ENCODE measurements at regions not wholly inside any gene's neighbourhood (a gene's known extent, or its start where the extent isn't known, plus 50 kb on each side); places are given as distances from the start of the nearest gene placed in this dataset.

DNA sequence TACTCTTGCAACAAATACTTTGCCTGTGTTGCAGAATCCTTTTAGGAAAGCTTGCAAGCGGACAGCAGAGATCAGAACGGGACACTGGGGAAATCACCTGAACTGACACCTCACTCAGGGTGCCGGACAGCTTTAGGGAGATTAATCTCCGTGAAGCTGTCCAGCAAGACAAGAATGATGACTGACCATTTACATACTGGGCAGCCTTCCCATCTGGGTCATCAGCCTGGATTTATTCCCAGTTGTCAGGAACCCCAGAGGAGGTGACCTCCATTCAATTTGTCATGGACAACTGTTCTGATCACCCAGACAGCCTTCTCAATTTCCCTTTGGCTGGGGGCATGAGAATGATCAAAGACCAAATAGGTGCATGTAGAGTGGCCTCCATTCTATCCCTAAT lies 93.0 kb upstream of the EGFL6 start:
- TF ChIP-seq, protein P1, sequence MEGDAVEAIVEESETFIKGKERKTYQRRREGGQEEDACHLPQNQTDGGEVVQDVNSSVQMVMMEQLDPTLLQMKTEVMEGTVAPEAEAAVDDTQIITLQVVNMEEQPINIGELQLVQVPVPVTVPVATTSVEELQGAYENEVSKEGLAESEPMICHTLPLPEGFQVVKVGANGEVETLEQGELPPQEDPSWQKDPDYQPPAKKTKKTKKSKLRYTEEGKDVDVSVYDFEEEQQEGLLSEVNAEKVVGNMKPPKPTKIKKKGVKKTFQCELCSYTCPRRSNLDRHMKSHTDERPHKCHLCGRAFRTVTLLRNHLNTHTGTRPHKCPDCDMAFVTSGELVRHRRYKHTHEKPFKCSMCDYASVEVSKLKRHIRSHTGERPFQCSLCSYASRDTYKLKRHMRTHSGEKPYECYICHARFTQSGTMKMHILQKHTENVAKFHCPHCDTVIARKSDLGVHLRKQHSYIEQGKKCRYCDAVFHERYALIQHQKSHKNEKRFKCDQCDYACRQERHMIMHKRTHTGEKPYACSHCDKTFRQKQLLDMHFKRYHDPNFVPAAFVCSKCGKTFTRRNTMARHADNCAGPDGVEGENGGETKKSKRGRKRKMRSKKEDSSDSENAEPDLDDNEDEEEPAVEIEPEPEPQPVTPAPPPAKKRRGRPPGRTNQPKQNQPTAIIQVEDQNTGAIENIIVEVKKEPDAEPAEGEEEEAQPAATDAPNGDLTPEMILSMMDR (conservative IDR thresholded peaks at IDR 0.05): no peak
- H3K27ac ChIP-seq: no peak overlapping the region

DNA sequence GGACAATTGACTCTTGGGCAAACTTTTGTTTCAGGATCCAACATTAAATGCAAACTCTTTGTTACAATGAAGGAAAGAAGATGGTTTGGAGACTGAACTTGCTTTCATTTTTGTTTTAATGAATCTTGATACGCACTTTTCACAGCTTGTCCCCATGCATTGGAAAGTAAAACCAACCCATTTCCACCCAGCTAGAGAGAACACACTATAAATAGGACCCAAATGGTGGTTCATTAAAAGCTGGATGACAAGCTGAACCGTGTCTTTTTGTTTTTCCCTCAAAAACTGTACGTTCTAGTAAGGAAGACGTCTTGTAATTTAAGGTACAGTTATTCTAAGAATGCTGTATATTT lies 95.3 kb upstream of the EGFL6 start:
- TF ChIP-seq, protein P1 (conservative IDR thresholded peaks at IDR 0.05): no peak
- no peak overlapping the region for H3K27ac ChIP-seq

DNA sequence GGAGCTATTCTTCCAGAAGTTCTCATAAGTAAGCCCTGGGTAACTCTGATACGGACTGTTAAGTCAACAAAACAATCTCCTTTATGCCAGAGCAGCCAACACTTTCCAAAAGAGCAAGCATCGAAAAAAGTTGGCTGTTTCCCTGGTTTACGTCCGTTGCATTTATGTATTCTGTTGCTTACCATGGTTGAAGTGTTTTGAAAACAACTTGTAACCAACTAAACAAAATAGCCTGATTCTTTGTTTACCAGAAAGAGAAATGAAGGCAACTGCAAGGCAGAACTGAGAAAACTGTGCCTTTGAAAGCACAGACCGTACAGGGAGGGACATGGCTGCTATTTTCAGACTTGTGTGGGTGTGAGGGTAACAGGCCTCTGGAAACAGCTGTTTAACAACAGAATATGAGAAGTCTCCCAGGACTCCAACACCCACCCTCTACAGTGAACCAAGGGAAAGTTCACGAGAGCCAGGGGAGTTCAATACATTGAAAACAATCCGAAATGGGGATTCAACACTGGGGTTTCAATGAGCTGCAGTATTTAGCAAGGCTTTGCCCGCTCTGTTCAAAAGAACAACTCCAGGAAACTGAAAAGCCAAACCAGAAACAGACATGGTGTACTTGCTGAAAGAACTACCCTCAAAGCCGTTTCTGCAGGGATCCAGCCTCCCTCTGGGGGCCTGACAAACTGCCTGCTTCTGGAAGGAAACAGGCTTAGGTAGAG lies 95.8 kb upstream of the EGFL6 start:
- no peak overlapping the region for H3K27ac ChIP-seq
- TF ChIP-seq, protein P1 (conservative IDR thresholded peaks at IDR 0.05): no peak

DNA sequence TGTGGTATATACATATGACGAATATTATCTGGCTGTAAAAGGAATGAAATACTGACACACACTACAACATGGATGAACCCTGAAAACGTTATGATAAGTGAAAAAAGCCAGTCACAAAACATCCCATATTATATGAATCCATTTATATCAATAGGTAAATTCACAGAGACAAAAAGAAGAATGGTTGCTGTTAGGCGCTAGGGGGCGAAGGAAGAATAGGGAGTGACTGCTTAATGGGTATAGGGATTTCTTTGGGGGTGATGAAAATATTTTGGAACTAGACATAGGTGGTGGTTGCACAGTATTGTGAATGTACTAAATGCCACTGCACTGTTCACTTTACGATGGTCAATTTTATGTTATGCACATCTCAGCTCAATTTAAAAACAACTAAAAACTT lies 96.4 kb upstream of the EGFL6 start:
- TF ChIP-seq, protein P1 (conservative IDR thresholded peaks at IDR 0.05): no peak
- no peak overlapping the region for H3K27ac ChIP-seq

DNA sequence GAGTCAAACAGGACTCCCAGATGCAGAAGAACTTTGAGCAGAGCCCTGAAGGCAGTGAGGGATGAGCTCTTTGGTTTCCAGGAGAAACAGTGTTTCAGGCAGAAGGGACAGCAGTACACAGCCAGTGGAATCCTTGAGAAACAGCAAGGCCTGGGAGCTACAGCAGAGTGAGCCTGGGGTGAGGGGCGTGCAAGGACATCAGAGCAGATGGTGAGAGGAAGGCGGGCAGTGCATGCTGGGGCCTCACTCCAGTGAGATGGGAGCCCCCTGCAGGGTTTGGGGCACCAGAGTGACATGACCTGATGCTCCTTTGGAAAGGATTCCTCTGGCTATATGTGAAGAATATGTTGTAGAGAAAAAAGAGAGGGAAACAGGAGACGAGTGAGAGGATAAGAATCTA lies 98.1 kb upstream of the EGFL6 start:
- TF ChIP-seq, protein P1 (conservative IDR thresholded peaks at IDR 0.05): no peak
- H3K27ac ChIP-seq: no peak overlapping the region

DNA sequence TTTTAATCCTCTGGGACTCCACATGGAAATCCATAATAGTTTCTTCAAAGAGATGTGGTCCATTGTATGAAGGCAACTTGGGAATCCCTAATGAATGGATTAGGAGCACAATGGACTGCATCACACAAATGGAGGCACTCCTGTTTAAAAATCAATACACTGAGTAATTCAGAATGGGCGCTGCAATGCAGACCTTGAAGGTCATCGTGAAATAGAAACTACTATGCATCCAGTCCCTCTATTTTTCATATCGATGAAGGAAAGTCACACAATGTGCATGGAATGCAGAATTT lies 98.8 kb upstream of the EGFL6 start:
- no peak overlapping the region for H3K27ac ChIP-seq
- TF ChIP-seq, protein P1 (conservative IDR thresholded peaks at IDR 0.05): no peak

DNA sequence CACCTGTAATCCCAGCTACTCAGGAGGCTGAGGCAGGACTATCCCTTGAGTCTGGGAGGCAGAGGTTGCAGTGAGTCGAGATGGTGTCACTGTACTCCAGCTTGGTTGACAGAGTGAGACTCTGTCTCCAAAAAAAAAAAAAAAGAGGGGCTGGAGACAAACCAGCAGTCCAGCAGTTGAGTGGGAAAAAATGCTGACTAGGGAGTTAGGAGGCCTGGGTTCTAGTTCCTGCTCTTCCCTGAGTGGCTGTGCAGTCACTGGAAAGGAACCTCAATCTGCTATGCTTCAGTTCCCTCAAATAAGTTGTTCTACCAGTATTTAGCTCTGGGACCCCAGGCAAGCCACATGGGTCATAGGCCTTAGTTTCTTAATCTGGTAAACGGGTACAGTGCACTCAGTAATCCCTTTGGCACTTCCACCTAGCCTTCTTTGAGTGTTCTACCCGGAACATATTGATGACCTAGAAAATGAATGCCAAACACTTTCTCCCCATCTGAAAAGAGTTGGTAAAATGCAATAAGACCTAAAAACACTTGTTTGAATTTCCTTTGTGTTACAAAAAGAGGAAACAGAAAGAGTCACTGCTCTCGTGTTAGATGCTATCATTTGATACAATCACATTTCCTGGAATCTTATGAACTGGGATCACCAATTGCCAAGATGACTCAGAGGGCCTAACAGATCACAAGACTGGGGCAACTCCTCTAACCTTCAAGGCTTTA lies 99.3 kb upstream of the EGFL6 start:
- TF ChIP-seq, protein P1 (conservative IDR thresholded peaks at IDR 0.05): no peak
- no peak overlapping the region for H3K27ac ChIP-seq

Measured in VCaP (cell line).